Lower leg skin (tissue), 3 donors: ENCODE measurements at regions not wholly inside any gene's neighbourhood (a gene's known extent, or its start where the extent isn't known, plus 50 kb on each side); places are given as distances from the start of the nearest gene placed in this dataset.

Source experiments
- CTCF ChIP-seq, 3 donors: fragments of 450-650 bp; IDR thresholded peaks; one replicate each; pipeline ENCODE4 v1.5.1; 2016; ENCODE audit warnings: antibody characterized with exemption in 3 of 3, mild to moderate bottlenecking in 3 of 3, moderate library complexity in 2 of 3
- POLR2A ChIP-seq, 2 donors: fragments of 450-650 bp; IDR thresholded peaks; one replicate each; pipeline ENCODE4 v1.6.1; 2016 to 2017; ENCODE audit warnings: antibody characterized with exemption in 2 of 2, mild to moderate bottlenecking in 1 of 2, moderate library complexity in 1 of 2

- TF ChIP-seq POLR2A (IDR thresholded peaks at IDR 0.05) (no peak), CTCF (IDR thresholded peaks at IDR 0.05) (no peak)
Observed at GRCh38 chr17:11049539-11049938, 191.5 kb upstream of the SHISA6 start.
